HepG2 (cell line): ENCODE measurements at regions not wholly inside any gene's neighbourhood (a gene's known extent, or its start where the extent isn't known, plus 50 kb on each side); places are given as distances from the start of the nearest gene placed in this dataset.

ENCODE experiments used
- ATAC-seq: fragments of 200-7000 bp; cut with Tn5 transposase; 3 replicates; pipeline ENCODE4 v1.9.1; 2020; ENCODE audit warnings: mild to moderate bottlenecking, moderate library complexity
- BruUV-seq: library from RNA; stranded (reverse); fragments of 400-500 nt; replicated peaks from 2 replicates; lab custom pipeline; 2021; lab: Mats Ljungman, UMichigan
- CTCF ChIA-PET: fragments of 300-600 bp; formaldehyde crosslinking; extraction: SDS; loops from one replicate; lab custom pipeline; 2021; ENCODE audit warnings: low total read pairs, inconsistent platforms, low intra/inter-chr PET ratio; lab: Yijun Ruan, JAX
- POLR2A ChIA-PET: fragments of 350-600 bp; sonication (Branson Sonifier 250); formaldehyde crosslinking; loops from one replicate; lab custom pipeline; 2020; ENCODE audit warnings: antibody characterized with exemption, inconsistent platforms; lab: Yijun Ruan, JAX
- DNase-seq: peaks from one replicate; pipeline ENCODE4 v3.0.0-alpha.2; 2015; ENCODE audit warnings: low spot score
- FAIRE-seq: peaks from 3 replicates; lab custom pipeline; 2011; peaks lifted over from hg19 to GRCh38; lab: Jason Lieb, UNC
- H2AFZ ChIP-seq: one replicate; pipeline ENCODE4 v1.6.1; 2011; ENCODE audit warnings: low read length, inconsistent platforms
- H3K27ac ChIP-seq: fragments of 300-600 bp; 3 replicates; pipeline ENCODE4 v1.8.0; 2011; ENCODE audit warnings: mixed run types, mild to moderate bottlenecking, mixed read lengths, low read length, inconsistent platforms; ENCODE audit not compliant: insufficient read depth; ENCODE audit errors: extremely low read length
- H3K27me3 ChIP-seq, 2 experiments: fragments of 200-600 bp in 1 of 2; 2 replicates in 1 of 2; 3 replicates in 1 of 2; pipeline versions ENCODE4 v1.6.0 to v1.8.0; 2011; ENCODE audit warnings: low read length in 2 of 2, mild to moderate bottlenecking in 2 of 2, moderate library complexity in 2 of 2, inconsistent platforms in 1 of 2; ENCODE audit not compliant: insufficient read depth in 2 of 2, control insufficient read depth in 1 of 2
- H3K36me3 ChIP-seq, 2 experiments: fragments of 200-600 bp in 1 of 2; replicated peaks in 1 of 2; 2 replicates in 1 of 2; 3 replicates in 1 of 2; pipeline versions ENCODE4 v1.5.1 to v1.8.0; 2011; ENCODE audit warnings: low read length in 2 of 2, inconsistent platforms in 1 of 2; ENCODE audit not compliant: insufficient read depth in 2 of 2, control insufficient read depth in 1 of 2
- H3K4me1 ChIP-seq: 2 replicates; pipeline ENCODE4 v1.5.1; 2012; ENCODE audit warnings: low read length, inconsistent platforms; ENCODE audit not compliant: insufficient read depth
- H3K4me2 ChIP-seq: 2 replicates; pipeline ENCODE4 v1.6.0; 2011; ENCODE audit warnings: low read depth, low read length, inconsistent platforms
- H3K4me3 ChIP-seq, 3 experiments: fragments of 200-600 bp in 1 of 3; sonication (generic), shearing (Covaris generic) in 1 of 3; replicated peaks in 1 of 3; 2 replicates each; pipeline ENCODE4 v1.5.1; 2011 to 2016; ENCODE audit warnings: low read length in 3 of 3, inconsistent platforms in 2 of 3, low read depth in 2 of 3, mild to moderate bottlenecking in 2 of 3, control low read depth in 1 of 3, mixed read lengths in 1 of 3; ENCODE audit not compliant: insufficient read depth in 1 of 3
- H3K79me2 ChIP-seq: one replicate; pipeline ENCODE4 v1.6.1; 2011; ENCODE audit warnings: low read length, inconsistent platforms; ENCODE audit not compliant: insufficient read depth
- H3K9ac ChIP-seq: 2 replicates; pipeline ENCODE4 v1.6.0; 2011; ENCODE audit warnings: mild to moderate bottlenecking, low read depth, low read length, inconsistent platforms; ENCODE audit not compliant: insufficient read depth
- H3K9me3 ChIP-seq: 2 replicates; pipeline ENCODE4 v1.5.1; 2012; ENCODE audit warnings: mild to moderate bottlenecking, low read length
- H4K20me1 ChIP-seq: 2 replicates; pipeline ENCODE4 v1.6.0; 2011; ENCODE audit warnings: inconsistent platforms, mild to moderate bottlenecking, low read length, moderate library complexity; ENCODE audit not compliant: insufficient read depth
- CEBPB ChIP-seq: IDR thresholded peaks from 2 replicates; pipeline ENCODE4 v1.6.1; 2011; ENCODE audit warnings: low read depth, low read length, improper control_type of control experiment, borderline replicate concordance
- UBTF ChIP-seq: sonication (generic); formaldehyde crosslinking; IDR thresholded peaks from 2 replicates; pipeline ENCODE4 v1.4.0; 2020; ENCODE audit warnings: mild to moderate bottlenecking, missing genetic modification reagents
- ZNF646 ChIP-seq: sonication (generic); formaldehyde crosslinking; IDR thresholded peaks from 2 replicates; pipeline ENCODE4 v1.9.0; 2021; ENCODE audit warnings: mild to moderate bottlenecking, missing genetic modification reagents
- ZNF878 ChIP-seq: sonication (generic); formaldehyde crosslinking; IDR thresholded peaks from 2 replicates; pipeline ENCODE4 v1.8.1; 2023; ENCODE audit warnings: mild to moderate bottlenecking, missing genetic modification reagents, moderate library complexity
- WGBS: methylation state at CpG from one replicate; pipeline ENCODE4 v1.1.6; 2017; ENCODE audit warnings: low lambda C conversion rate; 5-methylcytosine and 5-hydroxymethylcytosine counted together
- in situ Hi-C: cut with HindIII; loops from 2 replicates; pipeline ENCODE4 v1.10.0; 2017; ENCODE audit warnings: low pct_unique_long_range_greater_than_20kb; ENCODE audit not compliant: extremely low pct_ligation_motif_present
- intact Hi-C: fragments of 100-400 bp; cut with micrococcal nuclease; formaldehyde crosslinking; loops from one replicate; pipeline ENCODE4 v1.10.0; 2022; ENCODE audit not compliant: unreplicated experiment

GRCh38 chr16:50984688-50985087, 166.4 kb downstream of the SALL1 start:
- intact Hi-C loops = no loop called here

More at GRCh38 chr16:50984688-50985087, 166.4 kb downstream of the SALL1 start:
- no peaks in the 10 kb centered on the region for H3K79me2 ChIP-seq
- FAIRE-seq = no peak
- no peaks in the 10 kb centered on the region for H3K4me1 ChIP-seq
- no peak for DNase-seq
- H3K9ac ChIP-seq = no peak overlapping the region
- H3K4me3 ChIP-seq = no peak overlapping the region
- no peaks in the 10 kb centered on the region for H3K27me3 ChIP-seq
- BruUV-seq = no TSS peak
- H3K27ac ChIP-seq = no peak overlapping the region
- in situ Hi-C loops = no loop called here
- WGBS = 17% methylated on average over 6 of the region's 6 CpGs
- TF ChIP-seq CEBPB (peak; percentile 67; the same call in 1 of the 2 replicates), UBTF (no peak), ZNF646 (CRISPR knock-in tag) (no peak), ZNF878 (CRISPR knock-in tag) (no peak)
- no peaks in the 10 kb centered on the region for H3K36me3 ChIP-seq
- H4K20me1 ChIP-seq = no peaks in the 10 kb centered on the region
- no peak overlapping the region for H2AFZ ChIP-seq
- no peaks in the 10 kb centered on the region for H3K9me3 ChIP-seq
- H3K4me2 ChIP-seq = no peak overlapping the region
- ATAC-seq = no peak
- ChIA-PET CTCF (no interaction called here), POLR2A (no interaction called here)
